ENCODE measurements at regions not wholly inside any gene's neighbourhood (a gene's known extent, or its start where the extent isn't known, plus 50 kb on each side); places are given as distances from the start of the nearest gene placed in this dataset.

DNA sequence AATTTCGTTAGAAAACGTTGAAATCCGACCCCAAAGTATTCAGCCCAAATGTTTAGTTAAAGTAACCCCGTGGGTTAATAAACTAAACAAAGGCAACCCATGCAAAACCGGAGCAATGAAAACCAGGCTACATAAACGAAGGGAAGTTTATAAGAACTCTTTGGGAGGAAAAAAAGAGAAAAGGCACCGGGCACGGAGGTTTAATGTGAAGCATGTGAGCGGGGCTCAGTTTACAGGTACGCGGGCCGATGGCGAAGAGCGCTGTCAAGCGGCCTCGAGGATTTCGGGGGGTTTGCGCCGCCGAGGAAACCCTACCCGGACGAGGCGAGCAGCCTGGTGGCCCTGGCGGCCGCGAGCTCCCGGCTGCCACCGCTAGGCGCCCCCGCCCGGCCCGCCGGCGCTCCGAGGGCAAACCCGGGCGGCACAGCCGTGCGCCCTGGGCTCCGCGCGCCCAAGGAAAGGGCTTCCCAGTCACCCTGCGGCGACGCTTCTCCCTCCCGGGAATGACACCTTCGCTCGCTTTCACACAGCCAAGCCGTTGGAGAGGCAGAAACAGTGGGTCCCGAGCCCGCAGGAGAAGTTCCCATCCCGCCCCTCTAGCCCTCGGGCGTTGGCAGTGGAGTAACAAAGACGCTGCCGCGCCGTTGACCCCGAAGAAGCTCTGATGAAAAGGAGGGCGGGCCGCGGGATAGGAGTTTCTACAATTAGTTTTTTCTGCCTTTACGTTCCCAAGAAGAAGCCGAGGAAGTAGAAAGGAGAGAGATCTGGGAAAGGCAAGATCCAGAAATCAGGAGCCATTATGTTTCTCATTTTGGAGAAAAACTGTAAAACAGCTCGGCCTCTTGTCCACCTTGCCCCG, 126.0 kb downstream of the TMEM174 start:
- TF ChIP-seq POLR2A (IDR thresholded peaks at IDR 0.05; ENCODE audit: low read depth, low read length) (no peak), MXI1 (IDR thresholded peaks at IDR 0.05; ENCODE audit: borderline replicate concordance, low read depth, low read length) (no peak), CEBPB (IDR thresholded peaks at IDR 0.05; ENCODE audit: low read depth, low read length) (no peak), RAD21 (IDR thresholded peaks at IDR 0.05; ENCODE audit: low read length) (0 out of 2 replicates have a peak, but pooled peaks have one; percentile 28), SMC3 (IDR thresholded peaks at IDR 0.05; ENCODE audit: low read depth, low read length) (0 out of 2 replicates have a peak, but pooled peaks have one; percentile 14), MAFK (IDR thresholded peaks at IDR 0.05; ENCODE audit: low read depth, low read length) (no peak), MAZ (IDR thresholded peaks at IDR 0.05; ENCODE audit: borderline replicate concordance, low read depth, low read length) (0 out of 2 replicates have a peak, but pooled peaks have one; percentile 24), FOS (IDR thresholded peaks at IDR 0.05; ENCODE audit: low read depth, low read length) (no peak), RFX5 (IDR thresholded peaks at IDR 0.05; ENCODE audit: low read depth, low read length) (no peak), BHLHE40 (IDR thresholded peaks at IDR 0.05; ENCODE audit: low read depth, low read length) (no peak), NFE2L2 (IDR thresholded peaks at IDR 0.05; ENCODE audit: low read depth, low read length) (no peak)
- TF ChIP-seq, protein P1, sequence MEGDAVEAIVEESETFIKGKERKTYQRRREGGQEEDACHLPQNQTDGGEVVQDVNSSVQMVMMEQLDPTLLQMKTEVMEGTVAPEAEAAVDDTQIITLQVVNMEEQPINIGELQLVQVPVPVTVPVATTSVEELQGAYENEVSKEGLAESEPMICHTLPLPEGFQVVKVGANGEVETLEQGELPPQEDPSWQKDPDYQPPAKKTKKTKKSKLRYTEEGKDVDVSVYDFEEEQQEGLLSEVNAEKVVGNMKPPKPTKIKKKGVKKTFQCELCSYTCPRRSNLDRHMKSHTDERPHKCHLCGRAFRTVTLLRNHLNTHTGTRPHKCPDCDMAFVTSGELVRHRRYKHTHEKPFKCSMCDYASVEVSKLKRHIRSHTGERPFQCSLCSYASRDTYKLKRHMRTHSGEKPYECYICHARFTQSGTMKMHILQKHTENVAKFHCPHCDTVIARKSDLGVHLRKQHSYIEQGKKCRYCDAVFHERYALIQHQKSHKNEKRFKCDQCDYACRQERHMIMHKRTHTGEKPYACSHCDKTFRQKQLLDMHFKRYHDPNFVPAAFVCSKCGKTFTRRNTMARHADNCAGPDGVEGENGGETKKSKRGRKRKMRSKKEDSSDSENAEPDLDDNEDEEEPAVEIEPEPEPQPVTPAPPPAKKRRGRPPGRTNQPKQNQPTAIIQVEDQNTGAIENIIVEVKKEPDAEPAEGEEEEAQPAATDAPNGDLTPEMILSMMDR (conservative IDR thresholded peaks at IDR 0.05; ENCODE audit: low read depth, low read length): peak; percentile 41
- TF ChIP-seq, protein P2, sequence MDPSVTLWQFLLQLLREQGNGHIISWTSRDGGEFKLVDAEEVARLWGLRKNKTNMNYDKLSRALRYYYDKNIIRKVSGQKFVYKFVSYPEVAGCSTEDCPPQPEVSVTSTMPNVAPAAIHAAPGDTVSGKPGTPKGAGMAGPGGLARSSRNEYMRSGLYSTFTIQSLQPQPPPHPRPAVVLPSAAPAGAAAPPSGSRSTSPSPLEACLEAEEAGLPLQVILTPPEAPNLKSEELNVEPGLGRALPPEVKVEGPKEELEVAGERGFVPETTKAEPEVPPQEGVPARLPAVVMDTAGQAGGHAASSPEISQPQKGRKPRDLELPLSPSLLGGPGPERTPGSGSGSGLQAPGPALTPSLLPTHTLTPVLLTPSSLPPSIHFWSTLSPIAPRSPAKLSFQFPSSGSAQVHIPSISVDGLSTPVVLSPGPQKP (IDR thresholded peaks at IDR 0.05; ENCODE audit: borderline replicate concordance, low read depth, low read length): no peak
- TF ChIP-seq, protein P3, sequence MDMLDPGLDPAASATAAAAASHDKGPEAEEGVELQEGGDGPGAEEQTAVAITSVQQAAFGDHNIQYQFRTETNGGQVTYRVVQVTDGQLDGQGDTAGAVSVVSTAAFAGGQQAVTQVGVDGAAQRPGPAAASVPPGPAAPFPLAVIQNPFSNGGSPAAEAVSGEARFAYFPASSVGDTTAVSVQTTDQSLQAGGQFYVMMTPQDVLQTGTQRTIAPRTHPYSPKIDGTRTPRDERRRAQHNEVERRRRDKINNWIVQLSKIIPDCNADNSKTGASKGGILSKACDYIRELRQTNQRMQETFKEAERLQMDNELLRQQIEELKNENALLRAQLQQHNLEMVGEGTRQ (IDR thresholded peaks at IDR 0.05; ENCODE audit: low read depth, low read length): no peak

Measured in IMR-90 (cell line).